Activated CD8-positive, alpha-beta T cell treated with anti-CD3 and anti-CD28 coated beads, Interleukin-2, amount 10 ng/mL, durations not matched to agents 7 days and 5 days (primary cell): ENCODE measurements at regions not wholly inside any gene's neighbourhood (a gene's known extent, or its start where the extent isn't known, plus 50 kb on each side); places are given as distances from the start of the nearest gene placed in this dataset.
A peak's percentile ranks its signal among the peaks of the same experiment; 100 is the strongest.
"Not testable (repeated sequence)": the region's sequence is repeated elsewhere in the genome, so short reads cannot be mapped to it uniquely, and the experiment has no call there.

ENCODE experiments used
- ATAC-seq: fragments of 150-1000 bp; cut with Tn5 transposase; one replicate; pipeline ENCODE4 v1.10.0; 2021; ENCODE audit warnings: moderate library complexity
- CTCF ChIA-PET: fragments of 350-600 bp; sonication (Branson Sonifier 250); formaldehyde crosslinking; loops from one replicate; lab custom pipeline; 2021; ENCODE audit warnings: antibody characterized with exemption; lab: Charles Lee
- POLR2A ChIA-PET: fragments of 350-600 bp; sonication (Branson Sonifier 250); formaldehyde crosslinking; loops from one replicate; lab custom pipeline; 2021; ENCODE audit warnings: antibody characterized with exemption; lab: Charles Lee
- DNase-seq: peaks from one replicate; pipeline ENCODE4 v3.0.0-alpha.2; 2020
- H3K27ac Mint-ChIP-seq: one replicate; pipeline ENCODE4 v1.8.0; 2021; ENCODE audit warnings: mild to moderate bottlenecking, mixed read lengths
- H3K27me3 Mint-ChIP-seq: one replicate; pipeline ENCODE4 v1.8.0; 2021; ENCODE audit warnings: low read depth, mixed read lengths
- H3K36me3 Mint-ChIP-seq: one replicate; pipeline ENCODE4 v1.8.0; 2021; ENCODE audit warnings: low read depth, mixed read lengths
- H3K4me1 Mint-ChIP-seq: one replicate; pipeline ENCODE4 v1.8.0; 2021; ENCODE audit warnings: low read depth, mixed read lengths
- H3K4me3 Mint-ChIP-seq: one replicate; pipeline ENCODE4 v1.8.0; 2021; ENCODE audit warnings: mild to moderate bottlenecking, mixed read lengths
- H3K9me3 Mint-ChIP-seq: one replicate; pipeline ENCODE4 v1.8.0; 2022; ENCODE audit warnings: mixed read lengths; ENCODE audit not compliant: insufficient read depth

DNA sequence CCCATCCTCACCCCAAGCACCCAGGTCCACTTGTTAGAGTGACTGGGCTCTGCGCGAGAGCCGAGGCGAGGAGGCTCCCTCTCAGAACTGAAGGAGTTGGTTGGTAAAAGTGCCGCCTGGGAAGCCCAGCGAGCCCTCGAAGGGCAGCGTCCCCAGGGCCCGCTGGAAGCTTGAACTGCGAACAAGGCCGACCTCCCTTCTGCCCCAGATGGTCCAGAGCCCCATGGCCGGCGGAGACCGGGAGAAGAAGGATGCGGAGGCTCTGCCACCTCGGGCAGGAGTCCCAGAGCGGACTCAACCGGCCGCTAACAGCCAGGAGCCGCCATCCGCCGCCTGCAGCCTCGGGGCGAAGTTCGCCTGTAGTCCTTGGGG lies 116.3 kb upstream of the TEX13C start:
- Mint-ChIP-seq H3K27ac (no peak overlapping the region), H3K4me3 (peak overlapping the region; percentile 50), H3K4me1 (peaks cover 18% of the 10 kb centered on the region), H3K27me3 (peaks cover 35% of the 10 kb centered on the region), H3K36me3 (no peaks in the 10 kb centered on the region), H3K9me3 (no peaks in the 10 kb centered on the region)
- POLR2A ChIA-PET, result no interaction called here
- ATAC-seq, result no peak
- CTCF ChIA-PET, result no interaction called here
- no peak for DNase-seq

DNA sequence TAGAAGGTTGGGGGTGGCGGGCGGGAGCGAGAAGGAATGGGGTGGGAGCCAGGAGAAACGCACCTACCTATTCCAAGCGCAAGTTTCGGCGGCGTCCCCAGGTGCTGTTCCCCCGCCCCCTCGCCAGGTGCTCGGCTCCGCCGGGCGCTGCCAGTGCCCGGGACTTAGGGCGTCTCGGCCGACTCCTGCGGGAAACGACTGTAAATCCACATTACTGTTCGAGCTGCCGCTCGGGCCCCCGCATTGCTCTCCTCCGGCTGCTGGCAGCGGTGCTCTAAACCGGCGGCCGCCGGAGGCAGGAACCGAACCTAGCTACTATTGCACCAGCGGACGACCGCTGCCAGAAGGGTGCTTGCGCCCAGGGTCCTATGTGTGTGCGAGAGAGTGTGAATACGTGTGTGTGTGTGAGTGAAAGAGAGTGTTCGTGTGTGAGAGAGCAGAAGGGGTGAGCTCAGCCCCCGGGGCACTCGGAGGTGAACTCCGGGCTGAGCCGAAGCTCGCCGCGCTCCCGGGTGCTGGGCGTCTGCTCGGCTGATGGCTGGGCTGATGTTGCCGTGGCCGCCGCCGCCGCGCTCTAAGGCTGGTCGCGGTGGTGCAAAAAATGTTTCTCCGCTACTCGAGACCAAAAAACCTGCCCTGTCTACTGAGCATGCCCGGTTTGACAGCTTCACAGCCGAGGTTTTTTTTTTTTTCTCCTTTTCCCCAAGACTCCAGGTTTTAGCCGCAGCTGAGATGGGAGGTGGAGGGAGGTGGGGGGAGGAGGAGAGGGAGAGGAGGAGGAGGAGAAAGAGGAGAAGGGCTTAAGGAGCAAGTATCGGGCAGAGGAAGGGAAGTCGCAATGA lies 115.7 kb upstream of the TEX13C start:
- H3K4me3 Mint-ChIP-seq, result peak overlapping the region; percentile 65
- no peak overlapping the region for H3K27ac Mint-ChIP-seq
- CTCF ChIA-PET, result no interaction called here
- DNase-seq (peak; percentile 23), ATAC-seq (peak; percentile 48)
- peaks cover 36% of the 10 kb centered on the region for H3K27me3 Mint-ChIP-seq
- peaks cover 18% of the 10 kb centered on the region for H3K4me1 Mint-ChIP-seq
- POLR2A ChIA-PET, result no interaction called here
- H3K9me3 Mint-ChIP-seq, result no peaks in the 10 kb centered on the region
- H3K36me3 Mint-ChIP-seq, result no peaks in the 10 kb centered on the region

DNA sequence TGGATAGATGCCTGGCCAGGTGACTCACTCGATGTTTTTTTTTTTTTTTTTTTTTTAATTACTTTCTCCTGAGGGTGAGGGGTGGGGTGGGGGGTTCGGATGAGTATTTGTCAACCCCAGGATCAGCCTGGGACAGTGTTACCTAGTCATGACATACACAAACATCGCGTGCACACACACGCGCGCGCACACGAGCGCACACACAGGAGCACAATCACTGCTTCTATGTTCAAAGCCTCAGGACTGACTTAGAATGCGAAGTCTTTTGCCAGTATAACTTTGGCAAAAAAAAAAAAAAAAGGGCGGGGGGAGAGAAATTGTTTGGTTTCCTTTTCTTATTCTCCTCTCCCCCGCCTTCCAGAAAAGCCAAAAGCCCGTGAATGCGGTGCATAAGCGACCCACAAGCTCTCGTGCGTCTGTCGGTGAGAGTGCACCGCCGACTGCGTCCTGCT lies 115.0 kb upstream of the TEX13C start:
- peak overlapping the region; percentile 60 for H3K4me3 Mint-ChIP-seq
- CTCF ChIA-PET, result no interaction called here
- ATAC-seq (no peak), DNase-seq (no peak)
- no peaks in the 10 kb centered on the region for H3K9me3 Mint-ChIP-seq
- peaks cover 18% of the 10 kb centered on the region for H3K4me1 Mint-ChIP-seq
- no peak overlapping the region for H3K27ac Mint-ChIP-seq
- H3K36me3 Mint-ChIP-seq, result no peaks in the 10 kb centered on the region
- POLR2A ChIA-PET, result interaction anchor here (0.7 kb wide), 1 partner anchor 1472 kb away, joined by 7 read pairs; no protein-coding TSS in a partner anchor
- peaks cover 36% of the 10 kb centered on the region for H3K27me3 Mint-ChIP-seq

DNA sequence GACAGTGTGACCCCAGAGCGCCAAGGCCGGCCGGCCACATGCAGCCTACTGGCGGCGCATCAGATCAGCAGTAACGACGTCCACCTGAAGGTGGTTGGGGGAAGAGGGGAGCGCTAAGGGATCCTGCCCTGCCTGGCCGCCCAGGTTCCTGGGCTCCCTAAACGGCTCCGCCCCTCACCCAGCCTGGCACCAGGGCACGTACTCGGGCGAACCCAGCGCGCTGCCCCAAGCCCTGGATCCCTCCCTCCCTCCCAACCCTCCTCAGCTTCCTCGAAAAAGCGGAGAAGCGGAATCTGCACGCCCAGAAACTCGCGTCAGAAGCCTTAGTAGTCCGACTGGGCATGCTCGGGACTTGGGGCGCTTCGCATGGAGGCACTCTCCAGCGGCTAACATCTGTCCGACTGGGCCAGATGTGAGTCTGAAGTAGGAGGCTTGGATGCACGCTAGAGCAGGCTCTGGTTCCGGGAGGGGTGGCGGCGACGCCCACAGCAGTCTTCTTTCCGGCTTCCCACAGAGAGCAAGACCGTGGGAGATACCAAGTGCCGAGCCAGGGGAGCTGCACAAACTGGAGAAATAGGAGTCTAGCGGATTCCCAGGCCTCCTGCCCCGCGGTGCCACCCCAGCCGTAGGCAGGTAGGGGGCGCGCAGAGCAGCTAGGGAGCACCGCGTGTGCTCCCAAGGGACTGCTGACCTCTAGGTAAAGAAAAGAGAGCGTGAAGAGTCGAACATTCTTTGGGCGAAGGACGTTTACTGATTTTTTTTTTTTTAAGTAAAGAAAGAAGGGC lies 114.3 kb upstream of the TEX13C start:
- Mint-ChIP-seq H3K4me1 (peaks cover 18% of the 10 kb centered on the region), H3K4me3 (peak overlapping the region; percentile 76), H3K27ac (no peak overlapping the region), H3K36me3 (no peaks in the 10 kb centered on the region), H3K27me3 (peaks cover 36% of the 10 kb centered on the region), H3K9me3 (no peaks in the 10 kb centered on the region)
- ChIA-PET POLR2A (interaction anchor here (0.7 kb wide), 1 partner anchor 1471 kb away, joined by 7 read pairs; no protein-coding TSS in a partner anchor), CTCF (no interaction called here)
- DNase-seq, result peak; percentile 33
- ATAC-seq, result peak; percentile 58

DNA sequence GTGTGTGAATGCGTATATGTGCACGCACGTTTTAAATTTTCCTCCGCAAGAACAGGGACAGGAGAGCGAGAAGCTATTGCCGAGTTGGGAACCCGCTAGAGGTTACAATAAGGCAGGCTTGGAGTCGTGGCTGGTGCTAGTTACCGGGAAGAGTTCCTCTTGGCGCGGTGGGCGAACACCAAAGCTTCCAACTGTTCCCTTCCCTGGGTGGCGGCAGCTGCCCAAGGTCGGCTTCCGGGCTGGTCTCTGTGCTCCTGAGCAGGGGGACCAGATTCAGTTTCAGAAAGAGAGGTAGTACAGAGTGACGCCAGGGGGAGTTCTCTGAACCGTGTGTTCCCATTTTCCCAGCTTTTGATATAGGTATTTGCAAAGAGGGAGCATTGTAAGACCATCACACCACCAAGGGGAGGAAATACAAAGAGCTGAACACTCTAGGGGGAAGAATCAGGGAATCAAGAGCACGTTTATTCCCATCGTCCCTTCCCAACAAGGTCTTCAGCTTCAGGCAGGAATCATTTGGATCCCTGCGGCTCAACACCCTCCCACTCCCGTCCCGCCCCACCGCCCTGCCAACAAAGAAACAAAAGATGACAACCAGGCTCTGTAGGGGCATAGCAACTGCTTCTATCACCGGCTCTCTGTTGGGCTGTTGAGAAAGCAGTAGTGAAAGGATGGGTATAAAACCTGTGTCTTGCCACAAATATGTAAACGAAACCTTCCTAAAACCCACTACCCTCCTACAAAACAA lies 113.6 kb upstream of the TEX13C start:
- Mint-ChIP-seq H3K27ac (no peak overlapping the region), H3K36me3 (no peaks in the 10 kb centered on the region), H3K4me1 (peaks cover 18% of the 10 kb centered on the region), H3K4me3 (peak overlapping the region; percentile 76), H3K27me3 (peaks cover 36% of the 10 kb centered on the region), H3K9me3 (no peaks in the 10 kb centered on the region)
- POLR2A ChIA-PET, result no interaction called here
- CTCF ChIA-PET, result no interaction called here
- no peak for DNase-seq
- peak; percentile 12 for ATAC-seq

DNA sequence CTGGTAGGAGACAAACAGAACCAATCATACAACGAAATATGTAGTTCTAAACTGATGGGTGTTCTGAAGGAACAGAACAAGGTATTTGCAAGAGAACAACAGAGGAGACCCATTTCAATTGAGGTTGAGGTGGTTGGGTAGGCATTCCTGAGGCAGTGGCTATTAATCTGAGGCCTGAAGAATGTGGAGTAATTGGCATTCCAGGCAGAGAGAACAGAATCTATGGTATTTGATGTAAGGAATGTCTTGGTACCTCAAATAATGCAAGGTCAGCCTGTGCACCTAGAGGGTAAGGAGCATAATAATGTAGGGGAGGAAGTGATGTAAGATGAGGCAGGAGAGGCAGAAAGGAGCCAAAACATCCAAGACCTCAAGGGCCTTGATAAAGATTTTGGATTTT lies 109.5 kb upstream of the TEX13C start:
- no peaks in the 10 kb centered on the region for H3K36me3 Mint-ChIP-seq
- ChIA-PET POLR2A (no interaction called here), CTCF (no interaction called here)
- no peak for ATAC-seq
- no peak overlapping the region for H3K4me3 Mint-ChIP-seq
- peaks cover 13% of the 10 kb centered on the region for H3K27me3 Mint-ChIP-seq
- peaks cover 6% of the 10 kb centered on the region for H3K4me1 Mint-ChIP-seq
- no peak overlapping the region for H3K27ac Mint-ChIP-seq
- H3K9me3 Mint-ChIP-seq, result no peaks in the 10 kb centered on the region
- DNase-seq, result no peak

DNA sequence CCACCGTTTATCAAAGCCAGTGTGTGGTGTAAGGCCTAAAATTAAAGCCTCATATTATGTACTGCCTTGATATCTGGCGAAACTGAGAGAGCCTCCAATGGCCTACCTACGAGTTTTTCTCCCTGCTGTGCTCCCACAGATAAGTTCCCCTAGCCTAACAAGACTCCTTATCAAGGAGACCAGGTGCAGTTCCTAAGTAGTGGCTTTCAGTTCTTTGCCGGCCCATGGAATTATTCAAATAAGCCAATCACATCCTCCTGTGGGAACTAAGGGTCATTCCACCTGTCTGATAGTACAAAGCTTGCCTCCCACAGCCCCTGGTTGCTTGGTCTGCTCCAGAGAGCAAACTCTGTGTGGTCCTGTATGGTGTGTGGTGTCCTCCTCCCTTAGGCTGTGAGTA lies 99.8 kb upstream of the TEX13C start:
- no peaks in the 10 kb centered on the region for H3K27me3 Mint-ChIP-seq
- no peak for DNase-seq
- H3K9me3 Mint-ChIP-seq, result no peaks in the 10 kb centered on the region
- H3K27ac Mint-ChIP-seq, result no peak overlapping the region
- H3K4me1 Mint-ChIP-seq, result no peaks in the 10 kb centered on the region
- no peak overlapping the region for H3K4me3 Mint-ChIP-seq
- H3K36me3 Mint-ChIP-seq, result no peaks in the 10 kb centered on the region
- no peak for ATAC-seq
- CTCF ChIA-PET, result no interaction called here
- POLR2A ChIA-PET, result no interaction called here

DNA sequence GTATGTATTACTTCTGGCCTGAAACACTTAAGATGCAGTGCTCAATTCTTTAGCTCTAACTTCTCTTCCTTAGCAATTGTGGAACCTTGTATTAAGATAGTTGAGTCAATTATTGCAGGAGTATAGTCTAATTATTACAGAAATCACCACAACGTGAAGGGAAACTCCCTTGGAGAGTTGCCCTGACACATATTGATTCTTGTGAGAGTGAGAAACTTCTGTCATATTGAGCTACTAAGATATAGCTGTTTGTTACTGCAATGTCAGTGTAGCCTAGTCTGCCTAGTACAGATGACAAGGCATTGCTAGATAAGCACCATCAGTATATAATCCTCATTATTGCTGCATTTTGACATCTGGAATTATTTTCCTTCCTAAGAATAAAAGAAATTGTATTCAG lies 82.7 kb upstream of the TEX13C start:
- no peaks in the 10 kb centered on the region for H3K9me3 Mint-ChIP-seq
- ChIA-PET POLR2A (no interaction called here), CTCF (no interaction called here)
- no peak for ATAC-seq
- DNase-seq, result no peak
- H3K4me3 Mint-ChIP-seq, result no peak overlapping the region
- no peaks in the 10 kb centered on the region for H3K27me3 Mint-ChIP-seq
- H3K36me3 Mint-ChIP-seq, result no peaks in the 10 kb centered on the region
- H3K27ac Mint-ChIP-seq, result no peak overlapping the region
- no peaks in the 10 kb centered on the region for H3K4me1 Mint-ChIP-seq

DNA sequence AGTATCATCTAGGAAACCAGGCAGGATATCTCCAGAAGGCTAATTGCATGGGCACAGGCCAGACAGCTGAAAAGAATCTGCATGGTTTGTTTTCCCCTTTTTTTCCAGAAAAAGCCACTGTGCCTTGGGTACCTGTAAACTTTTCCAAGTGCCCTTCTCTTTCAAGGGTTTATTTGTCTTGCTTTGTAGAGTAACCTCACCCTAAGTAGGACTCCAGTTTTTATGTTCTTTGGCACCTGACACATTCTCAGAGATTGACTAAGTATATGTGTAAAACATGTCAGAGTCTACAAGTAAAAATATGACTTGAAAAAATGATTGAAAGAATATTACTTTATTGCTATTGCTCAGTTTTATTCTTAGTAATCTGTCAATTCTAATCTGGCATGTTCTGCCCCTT lies 70.7 kb upstream of the TEX13C start:
- no peaks in the 10 kb centered on the region for H3K27me3 Mint-ChIP-seq
- ChIA-PET CTCF (no interaction called here), POLR2A (no interaction called here)

DNA sequence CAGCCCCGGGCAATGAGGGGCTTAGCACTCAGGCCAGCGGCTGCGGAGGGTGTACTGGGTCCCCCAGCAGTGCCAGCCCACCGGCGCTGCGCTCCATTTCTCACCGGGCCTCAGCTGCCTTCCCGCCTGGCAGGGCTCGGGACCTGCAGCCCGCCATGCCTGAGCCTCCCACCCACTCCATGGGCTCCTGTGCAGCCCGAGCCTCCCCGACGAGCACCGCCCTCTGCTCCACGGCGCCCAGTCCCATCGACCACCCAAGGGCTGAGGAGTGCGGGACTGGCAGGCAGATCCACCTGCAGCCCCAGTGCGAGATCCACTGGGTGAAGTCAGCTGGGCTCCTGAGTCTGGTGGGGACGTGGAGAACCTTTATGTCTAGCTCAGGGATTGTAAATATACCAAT lies 63.9 kb upstream of the TEX13C start:
- H3K27me3 Mint-ChIP-seq, CTCF ChIA-PET, H3K4me1 Mint-ChIP-seq, ATAC-seq, H3K4me3 Mint-ChIP-seq, POLR2A ChIA-PET, H3K9me3 Mint-ChIP-seq, H3K36me3 Mint-ChIP-seq, H3K27ac Mint-ChIP-seq, DNase-seq: not testable (repeated sequence)

More for the DNA sequence above, 70.7 kb upstream of the TEX13C start:
- Mint-ChIP-seq H3K4me1 (no peaks in the 10 kb centered on the region), H3K27ac (no peak overlapping the region), H3K9me3 (no peaks in the 10 kb centered on the region), H3K36me3 (no peaks in the 10 kb centered on the region), H3K4me3 (no peak overlapping the region)
- ATAC-seq (no peak), DNase-seq (no peak)

DNA sequence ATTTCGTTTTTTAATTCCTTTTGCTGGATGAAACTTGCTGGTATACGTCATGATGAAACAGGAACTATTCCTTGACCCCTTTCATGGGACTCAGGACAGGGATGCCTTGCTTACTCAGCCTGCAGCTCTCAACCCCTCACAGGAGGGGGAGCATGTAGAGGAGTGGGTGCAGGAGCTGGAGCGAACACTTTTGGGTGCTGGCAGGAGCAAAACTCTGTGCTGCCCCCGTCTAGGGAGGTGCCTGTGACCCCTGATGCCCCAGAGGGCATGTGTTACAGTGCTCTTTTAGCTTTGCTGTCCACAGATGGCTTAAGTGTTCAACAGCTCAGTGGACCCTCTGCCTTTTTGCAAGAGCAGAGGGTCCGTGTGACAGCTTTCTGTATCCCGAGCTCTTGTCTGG lies 56.8 kb upstream of the TEX13C start:
- Mint-ChIP-seq H3K36me3 (no peaks in the 10 kb centered on the region), H3K27ac (no peak overlapping the region), H3K4me1 (no peaks in the 10 kb centered on the region), H3K9me3 (no peaks in the 10 kb centered on the region), H3K27me3 (no peaks in the 10 kb centered on the region), H3K4me3 (no peak overlapping the region)
- ATAC-seq (no peak), DNase-seq (no peak)
- ChIA-PET POLR2A (no interaction called here), CTCF (no interaction called here)
